ENCODE measurements at regions not wholly inside any gene's neighbourhood (a gene's known extent, or its start where the extent isn't known, plus 50 kb on each side); places are given as distances from the start of the nearest gene placed in this dataset.

- Histone ChIP-seq H3K27me3 (ENCODE audit: control insufficient read depth, insufficient read depth, low read length) (no peaks in the 10 kb centered on the region), H3K4me3 (ENCODE audit: low read depth, low read length) (no peak overlapping the region), H3K36me3 (ENCODE audit: control insufficient read depth, insufficient read depth, low read length) (no peaks in the 10 kb centered on the region)
- FAIRE-seq, result no peak
- TF ChIP-seq CTCF (IDR thresholded peaks at IDR 0.05; ENCODE audit: insufficient read depth, low read length, severe bottlenecking), result no peak
- DNase-seq (ENCODE audit: low read depth), result no peak
Observed at GRCh38 chr19:28350037-28350436, 862.9 kb downstream of the UQCRFS1 start.

- H3K36me3 ChIP-seq (ENCODE audit: control insufficient read depth, insufficient read depth, low read length), result no peaks in the 10 kb centered on the region
- no peak for DNase-seq (ENCODE audit: low read depth)
- FAIRE-seq, result no peak
- H3K27me3 ChIP-seq (ENCODE audit: control insufficient read depth, insufficient read depth, low read length), result no peaks in the 10 kb centered on the region
- no peak for TF ChIP-seq CTCF (IDR thresholded peaks at IDR 0.05; ENCODE audit: insufficient read depth, low read length, severe bottlenecking)
- no peak overlapping the region for H3K4me3 ChIP-seq (ENCODE audit: low read depth, low read length)
Observed at GRCh38 chr19:28349604-28350003, 863.3 kb downstream of the UQCRFS1 start.

- DNase-seq (ENCODE audit: low read depth) (no peak), FAIRE-seq (no peak)
- no peaks in the 10 kb centered on the region for H3K36me3 ChIP-seq (ENCODE audit: control insufficient read depth, insufficient read depth, low read length)
- H3K27me3 ChIP-seq (ENCODE audit: control insufficient read depth, insufficient read depth, low read length), result no peaks in the 10 kb centered on the region
- TF ChIP-seq CTCF (IDR thresholded peaks at IDR 0.05; ENCODE audit: insufficient read depth, low read length, severe bottlenecking), result no peak
- H3K4me3 ChIP-seq (ENCODE audit: low read depth, low read length), result no peak overlapping the region
Observed at GRCh38 chr19:28345811-28346210, 867.1 kb downstream of the UQCRFS1 start.

GRCh38 chr19:28341810-28342350 is 871.1 kb downstream of the UQCRFS1 start:
- Histone ChIP-seq H3K27me3 (ENCODE audit: control insufficient read depth, insufficient read depth, low read length) (no peaks in the 10 kb centered on the region), H3K4me3 (ENCODE audit: low read depth, low read length) (no peak overlapping the region), H3K36me3 (ENCODE audit: control insufficient read depth, insufficient read depth, low read length) (no peaks in the 10 kb centered on the region)
- FAIRE-seq, result no peak
- TF ChIP-seq CTCF (IDR thresholded peaks at IDR 0.05; ENCODE audit: insufficient read depth, low read length, severe bottlenecking), result no peak
- DNase-seq (ENCODE audit: low read depth), result no peak

- no peaks in the 10 kb centered on the region for H3K27me3 ChIP-seq (ENCODE audit: control insufficient read depth, insufficient read depth, low read length)
- no peak for DNase-seq (ENCODE audit: low read depth)
- FAIRE-seq, result no peak
- no peak for TF ChIP-seq CTCF (IDR thresholded peaks at IDR 0.05; ENCODE audit: insufficient read depth, low read length, severe bottlenecking)
- H3K4me3 ChIP-seq (ENCODE audit: low read depth, low read length), result no peak overlapping the region
- no peaks in the 10 kb centered on the region for H3K36me3 ChIP-seq (ENCODE audit: control insufficient read depth, insufficient read depth, low read length)
Observed at GRCh38 chr19:28334419-28334818, 878.5 kb downstream of the UQCRFS1 start.

GRCh38 chr19:28333909-28334308 is 879.0 kb downstream of the UQCRFS1 start:
- no peak for TF ChIP-seq CTCF (IDR thresholded peaks at IDR 0.05; ENCODE audit: insufficient read depth, low read length, severe bottlenecking)
- H3K27me3 ChIP-seq (ENCODE audit: control insufficient read depth, insufficient read depth, low read length), result no peaks in the 10 kb centered on the region
- no peak for FAIRE-seq
- no peaks in the 10 kb centered on the region for H3K36me3 ChIP-seq (ENCODE audit: control insufficient read depth, insufficient read depth, low read length)
- H3K4me3 ChIP-seq (ENCODE audit: low read depth, low read length), result no peak overlapping the region
- DNase-seq (ENCODE audit: low read depth), result no peak

Measured in bronchial epithelial cell (primary cell).